D721Med (cell line): ENCODE measurements at regions not wholly inside any gene's neighbourhood (a gene's known extent, or its start where the extent isn't known, plus 50 kb on each side); places are given as distances from the start of the nearest gene placed in this dataset.
"Not testable (repeated sequence)": the region's sequence is repeated elsewhere in the genome, so short reads cannot be mapped to it uniquely, and the experiment has no call there.

Experiments
- DNase-seq: peaks from one replicate; pipeline ENCODE4 v3.0.0; 2011; ENCODE audit warnings: low spot score; ENCODE audit not compliant: insufficient read length
- FAIRE-seq: peaks from 2 replicates; lab custom pipeline; 2011; peaks lifted over from hg19 to GRCh38; lab: Jason Lieb, UNC
- CTCF ChIP-seq: IDR thresholded peaks from 2 replicates; pipeline ENCODE4 v1.5.1; 2012; ENCODE audit warnings: mild to moderate bottlenecking, control low read depth; ENCODE audit not compliant: insufficient read depth; ENCODE audit errors: missing control alignments

GRCh38 chr4:189129044-189129694 lies 811.5 kb upstream of the FRG1 start:
- no peak for TF ChIP-seq CTCF
- no peak for FAIRE-seq
- no peak for DNase-seq

GRCh38 chr4:189131118-189131517 lies 809.6 kb upstream of the FRG1 start:
- TF ChIP-seq CTCF = no peak
- no peak for FAIRE-seq
- no peak for DNase-seq

GRCh38 chr4:189136462-189136861 lies 804.2 kb upstream of the FRG1 start:
- no peak for DNase-seq
- TF ChIP-seq CTCF = no peak
- no peak for FAIRE-seq

- TF ChIP-seq CTCF = no peak
- no peak for DNase-seq
- no peak for FAIRE-seq
Measured at GRCh38 chr4:189143263-189143952, 797.3 kb upstream of the FRG1 start.

DNA sequence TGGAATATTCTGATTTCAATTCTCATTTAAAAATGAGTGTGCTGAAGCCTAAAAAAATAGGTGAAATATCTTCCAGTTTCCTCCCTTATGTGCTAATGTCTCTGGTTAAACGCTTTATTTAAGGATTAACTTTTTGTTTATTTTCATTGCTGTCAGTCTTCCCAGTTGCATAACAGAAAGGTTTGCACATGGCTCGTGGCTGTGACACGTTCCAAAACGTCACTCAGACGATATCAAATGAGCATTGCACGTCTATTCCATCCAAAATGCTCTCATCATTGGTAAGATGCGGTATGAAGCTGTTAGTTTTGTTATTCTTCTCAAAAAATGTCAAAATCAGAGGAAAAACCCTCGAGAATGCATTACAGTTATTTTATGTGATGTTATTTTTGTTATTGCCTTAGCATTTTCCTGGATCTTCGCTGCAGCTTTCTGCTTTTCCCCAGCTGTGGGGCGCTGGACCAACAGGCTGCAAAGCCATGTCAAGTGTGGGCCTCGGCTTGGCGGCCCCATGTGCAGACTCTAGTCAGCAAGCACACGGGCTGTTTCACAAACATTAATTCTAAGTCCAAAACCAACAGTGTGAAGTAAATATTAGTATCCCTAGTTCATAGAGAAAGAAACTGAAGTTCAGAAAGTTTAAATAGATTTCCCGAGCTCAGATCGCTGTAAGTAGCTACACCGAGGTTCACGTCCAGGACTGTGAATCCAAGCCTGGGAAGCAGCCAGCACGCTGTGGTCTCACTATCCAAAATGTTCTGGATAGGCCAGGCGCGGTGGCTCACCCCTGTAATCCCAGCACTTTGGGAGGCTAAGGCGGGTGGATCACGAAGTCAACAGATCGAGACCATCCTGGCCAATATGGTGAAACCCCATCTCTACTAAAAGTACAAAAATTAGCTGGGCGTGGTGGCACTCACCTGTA lies 793.4 kb upstream of the FRG1 start:
- DNase-seq (no peak), FAIRE-seq (no peak)
- no peak for TF ChIP-seq CTCF

- FAIRE-seq = not testable (repeated sequence)
Measured at GRCh38 chr4:189155083-189155482, 785.6 kb upstream of the FRG1 start.

GRCh38 chr4:189162073-189162789 lies 778.4 kb upstream of the FRG1 start:
- FAIRE-seq = no peak
- TF ChIP-seq CTCF = no peak
- no peak for DNase-seq

More at GRCh38 chr4:189155083-189155482, 785.6 kb upstream of the FRG1 start:
- DNase-seq = not testable (repeated sequence)
